Glutamatergic neuron (in vitro differentiated cells): ENCODE measurements at regions not wholly inside any gene's neighbourhood (a gene's known extent, or its start where the extent isn't known, plus 50 kb on each side); places are given as distances from the start of the nearest gene placed in this dataset.

Source experiments
- DNase-seq: peaks from one replicate; pipeline ENCODE4 v3.0.0; 2022
- H3K27ac Mint-ChIP-seq: one replicate; pipeline ENCODE4 v1.8.0; 2020; ENCODE audit warnings: mild to moderate bottlenecking, mixed read lengths, inconsistent platforms; ENCODE audit not compliant: unreplicated experiment
- H3K27me3 Mint-ChIP-seq: one replicate; pipeline ENCODE4 v1.8.0; 2020; ENCODE audit warnings: mild to moderate bottlenecking, moderate library complexity, mixed read lengths, inconsistent platforms; ENCODE audit not compliant: unreplicated experiment
- H3K36me3 Mint-ChIP-seq: one replicate; pipeline ENCODE4 v1.8.0; 2020; ENCODE audit warnings: mild to moderate bottlenecking, mixed read lengths, inconsistent platforms; ENCODE audit not compliant: unreplicated experiment
- H3K4me1 Mint-ChIP-seq: one replicate; pipeline ENCODE4 v1.8.0; 2020; ENCODE audit warnings: mild to moderate bottlenecking, low read depth, mixed read lengths, inconsistent platforms; ENCODE audit not compliant: unreplicated experiment
- H3K4me3 Mint-ChIP-seq: one replicate; pipeline ENCODE4 v1.8.0; 2020; ENCODE audit warnings: mild to moderate bottlenecking, mixed read lengths, inconsistent platforms; ENCODE audit not compliant: unreplicated experiment
- H3K9me3 Mint-ChIP-seq: one replicate; pipeline ENCODE4 v1.8.0; 2020; ENCODE audit warnings: mild to moderate bottlenecking, moderate library complexity, mixed read lengths, inconsistent platforms; ENCODE audit not compliant: unreplicated experiment
- CTCF ChIP-seq: fragments of 200-600 bp; sonication (generic); IDR thresholded peaks from one replicate; pipeline ENCODE4 v1.5.0; 2021; ENCODE audit not compliant: partially characterized antibody, unreplicated experiment

GRCh38 chr4:116332508-116332907, 752.9 kb downstream of the TRAM1L1 start:
- Mint-ChIP-seq H3K27ac (no peak overlapping the region), H3K27me3 (no peaks in the 10 kb centered on the region), H3K4me3 (no peak overlapping the region), H3K9me3 (no peaks in the 10 kb centered on the region), H3K36me3 (no peaks in the 10 kb centered on the region), H3K4me1 (no peaks in the 10 kb centered on the region)
- TF ChIP-seq CTCF: no peak
- DNase-seq: no peak

- Mint-ChIP-seq H3K27me3 (no peaks in the 10 kb centered on the region), H3K4me1 (no peaks in the 10 kb centered on the region), H3K9me3 (no peaks in the 10 kb centered on the region), H3K36me3 (no peaks in the 10 kb centered on the region), H3K27ac (no peak overlapping the region), H3K4me3 (no peak overlapping the region)
- no peak for TF ChIP-seq CTCF
- no peak for DNase-seq
These were observed 757.0 kb downstream of the TRAM1L1 start for GRCh38 chr4:116328261-116328860.

- no peak overlapping the region for H3K27ac Mint-ChIP-seq
- no peak for TF ChIP-seq CTCF
- DNase-seq: no peak
- no peaks in the 10 kb centered on the region for H3K4me1 Mint-ChIP-seq
- no peaks in the 10 kb centered on the region for H3K27me3 Mint-ChIP-seq
- H3K9me3 Mint-ChIP-seq: no peaks in the 10 kb centered on the region
- no peaks in the 10 kb centered on the region for H3K36me3 Mint-ChIP-seq
- no peak overlapping the region for H3K4me3 Mint-ChIP-seq
These were observed 761.8 kb downstream of the TRAM1L1 start for GRCh38 chr4:116323606-116324005.

- no peak for TF ChIP-seq CTCF
- DNase-seq: no peak
- no peak overlapping the region for H3K27ac Mint-ChIP-seq
- no peaks in the 10 kb centered on the region for H3K4me1 Mint-ChIP-seq
- no peaks in the 10 kb centered on the region for H3K36me3 Mint-ChIP-seq
- H3K27me3 Mint-ChIP-seq: no peaks in the 10 kb centered on the region
- no peaks in the 10 kb centered on the region for H3K9me3 Mint-ChIP-seq
- no peak overlapping the region for H3K4me3 Mint-ChIP-seq
These were observed 763.9 kb downstream of the TRAM1L1 start for GRCh38 chr4:116321471-116321870.

- no peak overlapping the region for H3K4me3 Mint-ChIP-seq
- no peak for DNase-seq
- no peak overlapping the region for H3K27ac Mint-ChIP-seq
- no peaks in the 10 kb centered on the region for H3K27me3 Mint-ChIP-seq
- TF ChIP-seq CTCF: no peak
- H3K36me3 Mint-ChIP-seq: no peaks in the 10 kb centered on the region
- H3K4me1 Mint-ChIP-seq: no peaks in the 10 kb centered on the region
- H3K9me3 Mint-ChIP-seq: no peaks in the 10 kb centered on the region
These were observed 764.5 kb downstream of the TRAM1L1 start for GRCh38 chr4:116320859-116321258.
